H9 (cell line): ENCODE measurements at regions not wholly inside any gene's neighbourhood (a gene's known extent, or its start where the extent isn't known, plus 50 kb on each side); places are given as distances from the start of the nearest gene placed in this dataset.

Experiments used
- DNase-seq: peaks from one replicate; pipeline ENCODE4 v3.0.0-alpha.2; 2017
- H2AFZ ChIP-seq: one replicate; pipeline ENCODE4 v1.6.1; 2013; ENCODE audit warnings: mild to moderate bottlenecking, low read length, control low read depth, moderate library complexity
- H2AK5ac ChIP-seq: 2 replicates; pipeline ENCODE4 v1.6.1; 2013; ENCODE audit warnings: low read length, control low read depth, mixed read lengths; ENCODE audit not compliant: insufficient read length
- H2BK120ac ChIP-seq: one replicate; pipeline ENCODE4 v1.6.1; 2013; ENCODE audit warnings: low read depth, mild to moderate bottlenecking, low read length, control low read depth, inconsistent platforms; ENCODE audit not compliant: poor library complexity, severe bottlenecking
- H2BK12ac ChIP-seq: 2 replicates; pipeline ENCODE4 v1.6.1; 2013; ENCODE audit warnings: low read length, control low read depth, mixed read lengths, low read depth; ENCODE audit not compliant: insufficient read length
- H2BK15ac ChIP-seq: 2 replicates; pipeline ENCODE4 v1.6.1; 2013; ENCODE audit warnings: low read depth, low read length, control low read depth
- H2BK20ac ChIP-seq: one replicate; pipeline ENCODE4 v1.6.1; 2013; ENCODE audit warnings: low read depth, mild to moderate bottlenecking, low read length, control low read depth, inconsistent platforms; ENCODE audit not compliant: poor library complexity, severe bottlenecking
- H2BK5ac ChIP-seq: 2 replicates; pipeline ENCODE4 v1.6.1; 2013; ENCODE audit warnings: low read length, control low read depth, mixed read lengths; ENCODE audit not compliant: insufficient read length
- H3K14ac ChIP-seq: 2 replicates; pipeline ENCODE4 v1.6.1; 2013; ENCODE audit warnings: low read length, control low read depth; ENCODE audit not compliant: insufficient read depth
- H3K18ac ChIP-seq: 2 replicates; pipeline ENCODE4 v1.6.1; 2013; ENCODE audit warnings: low read depth, mild to moderate bottlenecking, mixed read lengths, low read length, control low read depth; ENCODE audit not compliant: insufficient read length
- H3K23ac ChIP-seq: 2 replicates; pipeline ENCODE4 v1.6.1; 2013; ENCODE audit warnings: low read length, control low read depth, mixed read lengths, low read depth; ENCODE audit not compliant: insufficient read length
- H3K23me2 ChIP-seq: 2 replicates; pipeline ENCODE4 v1.6.1; 2013; ENCODE audit warnings: low read depth, mild to moderate bottlenecking, mixed read lengths, low read length, control low read depth; ENCODE audit not compliant: insufficient read length, poor library complexity, severe bottlenecking
- H3K27ac ChIP-seq: 2 replicates; pipeline ENCODE4 v1.5.1; 2013; ENCODE audit warnings: low read length, control low read depth, mixed read lengths, low read depth; ENCODE audit not compliant: insufficient read length
- H3K27me3 ChIP-seq: 2 replicates; pipeline ENCODE4 v1.6.1; 2013; ENCODE audit warnings: low read length, control low read depth, inconsistent platforms; ENCODE audit not compliant: insufficient read depth
- H3K4ac ChIP-seq: 2 replicates; pipeline ENCODE4 v1.6.1; 2013; ENCODE audit warnings: low read depth, mild to moderate bottlenecking, control low read depth, inconsistent platforms, low read length, moderate library complexity
- H3K4me1 ChIP-seq: 2 replicates; pipeline ENCODE4 v1.6.1; 2013; ENCODE audit warnings: low read length, control low read depth, inconsistent platforms; ENCODE audit not compliant: insufficient read depth
- H3K4me2 ChIP-seq: 2 replicates; pipeline ENCODE4 v1.6.1; 2013; ENCODE audit warnings: low read length, control low read depth, mixed read lengths; ENCODE audit not compliant: insufficient read length, insufficient read depth
- H3K56ac ChIP-seq: 2 replicates; pipeline ENCODE4 v1.6.1; 2013; ENCODE audit warnings: low read depth, mild to moderate bottlenecking, mixed read lengths, low read length, control low read depth; ENCODE audit not compliant: insufficient read length
- H3K79me1 ChIP-seq: 2 replicates; pipeline ENCODE4 v1.6.1; 2013; ENCODE audit warnings: low read depth, mild to moderate bottlenecking, moderate library complexity, low read length, control low read depth, inconsistent platforms; ENCODE audit not compliant: insufficient read depth, poor library complexity, severe bottlenecking
- H3K79me2 ChIP-seq: 2 replicates; pipeline ENCODE4 v1.6.1; 2013; ENCODE audit warnings: low read length, control low read depth, inconsistent platforms; ENCODE audit not compliant: insufficient read depth
- H3K9ac ChIP-seq: 2 replicates; pipeline ENCODE4 v1.6.1; 2013; ENCODE audit warnings: low read length, control low read depth, mixed read lengths; ENCODE audit not compliant: insufficient read length; ENCODE audit errors: extremely low read depth
- H3K9me3 ChIP-seq: one replicate; pipeline ENCODE4 v1.6.1; 2013; ENCODE audit warnings: low read depth, low read length, inconsistent platforms; ENCODE audit not compliant: control insufficient read depth
- H3T11ph ChIP-seq: one replicate; pipeline ENCODE4 v1.6.1; 2013; ENCODE audit warnings: mild to moderate bottlenecking, low read length, control low read depth, inconsistent platforms
- H4K20me1 ChIP-seq: one replicate; pipeline ENCODE4 v1.6.1; 2013; ENCODE audit not compliant: control insufficient read depth, insufficient read length, insufficient read depth
- H4K5ac ChIP-seq: 2 replicates; pipeline ENCODE4 v1.6.1; 2013; ENCODE audit warnings: low read depth, mild to moderate bottlenecking, mixed read lengths, low read length, control low read depth; ENCODE audit not compliant: insufficient read length
- H4K8ac ChIP-seq: replicated peaks from 2 replicates; pipeline ENCODE4 v1.6.1; 2013; ENCODE audit warnings: low read length, control low read depth, mixed read lengths, low read depth; ENCODE audit not compliant: insufficient read length
- H4K91ac ChIP-seq: 2 replicates; pipeline ENCODE4 v1.6.1; 2013; ENCODE audit warnings: low read depth, mild to moderate bottlenecking, moderate library complexity, mixed read lengths, low read length, control low read depth; ENCODE audit not compliant: insufficient read length
- H3K27ac Mint-ChIP-seq, 3 experiments: 2 replicates in 2 of 3; 3 replicates in 1 of 3; pipeline ENCODE4 v1.8.0; 2020 to 2021; ENCODE audit warnings: mixed read lengths in 3 of 3, mild to moderate bottlenecking in 1 of 3, moderate library complexity in 1 of 3
- H3K27me3 Mint-ChIP-seq: 2 replicates; pipeline ENCODE4 v1.8.0; 2021; ENCODE audit warnings: low read depth, mild to moderate bottlenecking, moderate library complexity, mixed read lengths
- H3K36me3 Mint-ChIP-seq, 3 experiments: 2 replicates in 2 of 3; 3 replicates in 1 of 3; pipeline ENCODE4 v1.8.0; 2020 to 2021; ENCODE audit warnings: low read depth in 3 of 3, mixed read lengths in 3 of 3; ENCODE audit not compliant: insufficient read depth in 1 of 3
- H3K4me1 Mint-ChIP-seq, 2 experiments: 2 replicates each; pipeline ENCODE4 v1.8.0; 2020; ENCODE audit warnings: mixed read lengths in 2 of 2
- H3K4me3 Mint-ChIP-seq, 2 experiments: 2 replicates in 1 of 2; 3 replicates in 1 of 2; pipeline ENCODE4 v1.8.0; 2020 to 2021; ENCODE audit warnings: mild to moderate bottlenecking in 2 of 2, mixed read lengths in 2 of 2, moderate library complexity in 1 of 2
- H3K9me3 Mint-ChIP-seq, 2 experiments: 2 replicates in 1 of 2; 3 replicates in 1 of 2; pipeline ENCODE4 v1.8.0; 2020; ENCODE audit warnings: mild to moderate bottlenecking in 2 of 2, mixed read lengths in 2 of 2, moderate library complexity in 1 of 2
- CTCF ChIP-seq: fragments of 200-600 bp; sonication (generic); conservative IDR thresholded peaks from 3 replicates; pipeline ENCODE4 v1.8.0; 2021; ENCODE audit warnings: antibody characterized with exemption, mild to moderate bottlenecking
- WGBS: extraction: QIAGEN DNeasy Blood & Tissue Kit; methylation state at CpG from one replicate; pipeline ENCODE4 v1.1.7; 2013; ENCODE audit warnings: missing lambda C conversion rate, low lambda C conversion rate, mixed read lengths; ENCODE audit not compliant: insufficient read length; ENCODE audit errors: extremely low coverage; 5-methylcytosine and 5-hydroxymethylcytosine counted together

- Histone ChIP-seq H2BK15ac (no peak overlapping the region), H2BK5ac (no peak overlapping the region), H3K9me3 (no peaks in the 10 kb centered on the region), H3K4ac (no peak overlapping the region), H3K4me2 (no peak overlapping the region), H3T11ph (no peak overlapping the region), H3K56ac (no peak overlapping the region), H3K23ac (no peak overlapping the region), H3K23me2 (no peaks in the 10 kb centered on the region), H3K27me3 (no peaks in the 10 kb centered on the region; the same call in none of the 2 replicates), H2AFZ (no peak overlapping the region), H2BK120ac (no peak overlapping the region), H2BK20ac (no peak overlapping the region), H3K4me1 (peaks cover 6% of the 10 kb centered on the region; the same call in 1 of the 2 replicates), H2BK12ac (no peak overlapping the region), H4K8ac (no peak overlapping the region), H3K27ac (no peak overlapping the region), H4K91ac (no peak overlapping the region), H3K9ac (no peak overlapping the region), H3K79me1 (no peaks in the 10 kb centered on the region), H3K18ac (no peak overlapping the region), H3K14ac (no peak overlapping the region; the same call in 1 of the 2 replicates), H4K20me1 (no peaks in the 10 kb centered on the region), H4K5ac (no peak overlapping the region), H3K79me2 (no peaks in the 10 kb centered on the region), H2AK5ac (no peak overlapping the region)
- H3K4me1 Mint-ChIP-seq: peaks cover 25 to 32% of the 10 kb centered on the region in 2 experiments
- no peak for DNase-seq
- H3K27me3 Mint-ChIP-seq: peaks cover 14% of the 10 kb centered on the region
- WGBS: no CpG with 5 or more reads among the region's 4 CpGs
- no peak overlapping the region for H3K27ac Mint-ChIP-seq
- H3K9me3 Mint-ChIP-seq: peaks cover 0 to 3% of the 10 kb centered on the region in 2 experiments; a peak in 3 of 5 replicates
- no peak overlapping the region for H3K4me3 Mint-ChIP-seq
- no peaks in the 10 kb centered on the region; a peak in 1 of 7 replicates for H3K36me3 Mint-ChIP-seq
- no peak for TF ChIP-seq CTCF
These were observed 154.6 kb downstream of the TFCP2L1 start for GRCh38 chr2:121130301-121130850.
